Right lobe of liver (tissue), 6 donors: ENCODE measurements at regions not wholly inside any gene's neighbourhood (a gene's known extent, or its start where the extent isn't known, plus 50 kb on each side); places are given as distances from the start of the nearest gene placed in this dataset.
A peak's percentile ranks its signal among the peaks of the same experiment; 100 is the strongest.

Experiments used
- ATAC-seq, 4 donors: fragments of 200-7000 bp; cut with Tn5 transposase; one replicate each; pipeline ENCODE4 v1.9.1; 2020; ENCODE audit warnings: mild to moderate bottlenecking in 4 of 4, moderate library complexity in 4 of 4
- DNase-seq, 3 donors: peaks; one replicate each; pipeline ENCODE4 v3.0.0-alpha.2; 2020
- H3K27ac ChIP-seq, 3 donors: fragments of 200-600 bp; one replicate each; pipeline ENCODE4 v1.8.0; 2022
- H3K27me3 ChIP-seq, 2 donors: fragments of 200-600 bp; one replicate each; pipeline ENCODE4 v1.8.0; 2022
- H3K36me3 ChIP-seq, 4 donors: fragments of 200-600 bp; sonication (generic) in 1 of 4; one replicate each; pipeline versions ENCODE4 v1.5.1 to v1.8.0; 2017 to 2022; ENCODE audit warnings: control low read depth in 1 of 4
- H3K4me1 ChIP-seq, 4 donors: fragments of 200-600 bp; sonication (generic) in 1 of 4; one replicate each; pipeline versions ENCODE4 v1.5.1 to v1.8.0; 2017 to 2022; ENCODE audit warnings: control low read depth in 1 of 4
- H3K4me3 ChIP-seq, 3 donors: fragments of 200-600 bp; one replicate each; pipeline ENCODE4 v1.8.0; 2022
- H3K9me3 ChIP-seq, 4 donors: fragments of 200-600 bp; sonication (generic) in 1 of 4; one replicate each; pipeline versions ENCODE4 v1.5.1 to v1.8.0; 2017 to 2022; ENCODE audit warnings: control low read depth in 1 of 4
- POLR2A ChIP-seq: fragments of 450-650 bp; IDR thresholded peaks from one replicate; pipeline ENCODE4 v1.6.1; 2017; ENCODE audit warnings: antibody characterized with exemption, mild to moderate bottlenecking
- WGBS: methylation state at CpG from one replicate; pipeline ENCODE4 v1.1.6; 2018; ENCODE audit warnings: low coverage, low lambda C conversion rate; ENCODE audit not compliant: insufficient coverage; ENCODE audit errors: missing lambda C conversion rate; 5-methylcytosine and 5-hydroxymethylcytosine counted together
- intact Hi-C, 2 donors: fragments of 100-400 bp; cut with DNase I; formaldehyde crosslinking; loops; one replicate each; pipeline versions ENCODE4 v1.11.2 to v1.14.1; 2022
- TF ChIP-seq, protein P1 (sequence below), 4 donors: fragments of 200-600 bp in 3 of 4; fragments of 450-650 bp in 1 of 4; IDR thresholded peaks; one replicate each; pipeline versions ENCODE4 v1.5.1 to v1.8.0; 2016 to 2022; ENCODE audit warnings: antibody characterized with exemption in 4 of 4, mild to moderate bottlenecking in 2 of 4
- donor health status: DM: no; HTN: yes; CAD: no.
- donor health status: DM: no; HTN: no; CAD: no.
- donor health status: DM: no; HTN: no; CAD: no.
- donor health status: DM: no; HTN: yes; CAD: no.
- donor health status: DM: no; HTN: yes; CAD: no.

DNA sequence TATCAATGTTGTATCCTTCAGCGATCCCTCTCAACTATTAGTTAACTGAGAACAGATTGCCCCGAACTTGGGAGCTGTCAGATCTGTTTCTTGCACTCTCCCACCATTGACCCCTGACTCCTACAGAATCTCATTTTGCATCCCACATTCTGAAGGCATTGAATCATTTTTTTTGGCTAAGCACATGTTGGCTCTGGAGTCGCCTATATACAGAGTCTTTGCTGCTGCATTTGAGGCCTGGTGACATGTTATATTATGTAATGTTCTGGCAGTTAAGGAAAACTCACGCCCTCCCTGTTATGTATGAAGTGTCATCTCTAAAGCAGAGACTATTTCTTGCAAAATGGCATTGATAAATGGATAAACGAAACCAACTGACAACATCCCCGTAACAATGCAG is 159.2 kb upstream of the ITGB1 start:
- ATAC-seq = no peak
- H3K9me3 ChIP-seq = no peaks in the 10 kb centered on the region
- TF ChIP-seq, protein P1, sequence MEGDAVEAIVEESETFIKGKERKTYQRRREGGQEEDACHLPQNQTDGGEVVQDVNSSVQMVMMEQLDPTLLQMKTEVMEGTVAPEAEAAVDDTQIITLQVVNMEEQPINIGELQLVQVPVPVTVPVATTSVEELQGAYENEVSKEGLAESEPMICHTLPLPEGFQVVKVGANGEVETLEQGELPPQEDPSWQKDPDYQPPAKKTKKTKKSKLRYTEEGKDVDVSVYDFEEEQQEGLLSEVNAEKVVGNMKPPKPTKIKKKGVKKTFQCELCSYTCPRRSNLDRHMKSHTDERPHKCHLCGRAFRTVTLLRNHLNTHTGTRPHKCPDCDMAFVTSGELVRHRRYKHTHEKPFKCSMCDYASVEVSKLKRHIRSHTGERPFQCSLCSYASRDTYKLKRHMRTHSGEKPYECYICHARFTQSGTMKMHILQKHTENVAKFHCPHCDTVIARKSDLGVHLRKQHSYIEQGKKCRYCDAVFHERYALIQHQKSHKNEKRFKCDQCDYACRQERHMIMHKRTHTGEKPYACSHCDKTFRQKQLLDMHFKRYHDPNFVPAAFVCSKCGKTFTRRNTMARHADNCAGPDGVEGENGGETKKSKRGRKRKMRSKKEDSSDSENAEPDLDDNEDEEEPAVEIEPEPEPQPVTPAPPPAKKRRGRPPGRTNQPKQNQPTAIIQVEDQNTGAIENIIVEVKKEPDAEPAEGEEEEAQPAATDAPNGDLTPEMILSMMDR (IDR thresholded peaks at IDR 0.05) = no peak
- TF ChIP-seq POLR2A = no peak
- H3K36me3 ChIP-seq = no peaks in the 10 kb centered on the region
- no peaks in the 10 kb centered on the region for H3K27me3 ChIP-seq
- no peak overlapping the region for H3K27ac ChIP-seq
- intact Hi-C loops = no loop called here
- H3K4me1 ChIP-seq = peaks cover 0 to 6% (median 0%) of the 10 kb centered on the region in 4 donors
- 64% methylated on average over 6 of the region's 6 CpGs for WGBS
- H3K4me3 ChIP-seq = no peak overlapping the region
- DNase-seq = no peak

DNA sequence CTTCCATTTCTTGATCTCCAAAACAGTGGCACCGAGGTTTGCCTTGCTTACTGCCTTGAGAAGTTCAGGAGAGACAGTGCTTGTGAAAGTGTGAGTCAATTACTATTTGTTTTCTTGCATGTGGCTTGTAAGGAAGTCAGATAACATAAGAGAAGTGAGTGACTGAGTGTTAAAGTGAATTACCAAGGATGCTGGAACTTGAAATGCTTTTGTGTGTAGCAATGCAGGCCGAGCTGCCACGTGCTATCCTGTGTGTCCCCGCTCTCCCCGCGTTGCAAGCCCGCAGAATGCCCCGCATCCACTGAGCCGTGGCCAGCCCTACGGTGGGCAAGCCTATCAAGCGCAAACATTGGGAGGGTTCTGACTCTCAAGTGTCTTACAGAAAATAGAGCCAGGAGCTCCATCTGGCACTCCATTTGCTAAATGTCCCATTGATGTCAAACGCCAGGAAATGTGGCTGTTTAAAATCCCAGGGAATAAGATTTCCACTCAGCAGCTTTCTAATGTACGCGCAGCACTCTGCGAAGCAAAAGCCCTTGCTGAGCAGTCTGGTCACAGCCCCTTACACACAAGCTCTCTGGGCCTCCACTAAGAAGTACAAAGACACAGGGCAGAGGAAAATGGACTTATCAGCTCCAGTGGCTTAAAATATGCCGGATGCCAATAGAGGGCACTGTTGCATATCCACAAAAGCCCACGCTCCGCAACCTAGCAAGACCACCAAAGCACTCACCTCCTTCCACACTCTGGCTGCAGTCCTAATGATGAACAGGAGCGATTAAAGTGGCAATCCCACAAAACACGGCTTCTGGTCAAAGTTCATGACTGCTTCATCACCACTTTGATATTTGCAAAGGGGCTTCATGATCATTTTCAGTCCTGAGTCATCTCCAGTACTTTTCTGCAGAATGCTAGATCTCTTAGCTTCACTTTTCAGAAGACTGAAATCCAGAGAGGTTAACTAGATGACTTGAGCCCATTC is 158.0 kb upstream of the ITGB1 start:
- Histone ChIP-seq H3K4me1 (no peaks in the 10 kb centered on the region), H3K27me3 (no peaks in the 10 kb centered on the region), H3K9me3 (no peaks in the 10 kb centered on the region), H3K36me3 (no peaks in the 10 kb centered on the region), H3K4me3 (no peak overlapping the region), H3K27ac (no peak overlapping the region)
- ATAC-seq (peak; percentile 53 to 67 (median 62)), DNase-seq (no peak)
- WGBS = 81% methylated on average over 16 of the region's 20 CpGs
- intact Hi-C loops = no loop called here
- TF ChIP-seq, protein P1 (IDR thresholded peaks at IDR 0.05) = peak; percentile 28 to 56 (median 44)
- no peak for TF ChIP-seq POLR2A

DNA sequence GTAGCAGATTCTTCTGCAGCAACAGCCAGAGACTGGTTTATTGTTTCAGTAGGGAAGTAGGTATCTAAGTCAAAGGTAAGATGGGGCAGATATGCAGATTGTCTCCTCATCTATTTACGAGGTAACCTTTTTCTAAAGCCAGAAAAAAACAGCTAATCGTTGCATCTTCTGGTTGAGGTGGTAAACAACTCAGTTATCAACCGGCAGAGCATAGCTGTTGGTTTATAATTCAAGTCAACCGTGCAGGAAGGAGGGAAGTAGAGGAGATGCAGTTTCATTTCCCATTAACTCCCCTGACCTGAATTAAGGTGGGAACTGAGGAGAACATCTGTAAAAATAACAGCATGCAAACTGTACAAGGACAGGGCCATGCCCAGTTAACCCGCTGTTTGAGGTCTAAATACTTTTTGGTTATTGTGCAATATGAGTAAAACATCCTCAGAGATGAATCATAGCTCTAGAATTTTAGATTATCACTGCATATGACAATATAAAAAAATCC is 156.5 kb upstream of the ITGB1 start:
- no peaks in the 10 kb centered on the region for H3K36me3 ChIP-seq
- 48% methylated on average over 5 of the region's 5 CpGs for WGBS
- H3K4me3 ChIP-seq = no peak overlapping the region
- no peak overlapping the region for H3K27ac ChIP-seq
- H3K4me1 ChIP-seq = no peaks in the 10 kb centered on the region
- TF ChIP-seq POLR2A = no peak
- TF ChIP-seq, protein P1 (IDR thresholded peaks at IDR 0.05) = no peak
- H3K27me3 ChIP-seq = no peaks in the 10 kb centered on the region
- DNase-seq (no peak), ATAC-seq (no peak)
- no peaks in the 10 kb centered on the region for H3K9me3 ChIP-seq
- intact Hi-C loops = no loop called here

DNA sequence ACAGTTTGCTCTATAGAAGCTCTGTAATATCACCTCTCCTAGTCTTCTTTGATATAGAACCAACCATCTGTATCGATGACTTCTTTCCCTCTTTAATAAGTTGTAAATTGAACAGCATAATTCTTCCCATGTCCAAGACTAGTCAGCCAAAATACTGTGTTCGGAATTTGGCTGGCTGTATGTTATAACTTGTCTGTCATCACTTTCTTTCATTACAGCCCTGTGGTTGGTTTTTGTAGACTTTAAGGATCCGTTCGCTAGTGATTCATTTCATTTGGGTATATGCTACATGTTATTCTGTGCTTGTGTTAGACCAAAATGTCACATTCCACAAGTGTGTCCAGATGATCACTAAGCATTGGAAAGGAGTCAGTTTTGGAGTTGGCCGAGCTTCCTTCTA is 155.4 kb upstream of the ITGB1 start:
- TF ChIP-seq POLR2A = no peak
- TF ChIP-seq, protein P1 (IDR thresholded peaks at IDR 0.05) = no peak
- H3K27ac ChIP-seq = no peak overlapping the region
- no peak overlapping the region for H3K4me3 ChIP-seq
- no peaks in the 10 kb centered on the region for H3K9me3 ChIP-seq
- 76% methylated on average over 5 of the region's 5 CpGs for WGBS
- H3K36me3 ChIP-seq = no peaks in the 10 kb centered on the region
- ATAC-seq (no peak), DNase-seq (no peak)
- intact Hi-C loops = no loop called here
- no peaks in the 10 kb centered on the region for H3K27me3 ChIP-seq
- no peaks in the 10 kb centered on the region for H3K4me1 ChIP-seq
